Stomach (tissue), 4 donors: ENCODE measurements at regions not wholly inside any gene's neighbourhood (a gene's known extent, or its start where the extent isn't known, plus 50 kb on each side); places are given as distances from the start of the nearest gene placed in this dataset.

ENCODE experiments used
- EP300 ChIP-seq: sonication (generic); formaldehyde crosslinking; IDR thresholded peaks from one replicate; pipeline ENCODE4 v1.6.1; 2017; ENCODE audit warnings: antibody characterized with exemption
- POLR2A ChIP-seq, 4 donors: fragments of 450-650 bp; IDR thresholded peaks; one replicate each; pipeline ENCODE4 v1.6.1; 2016; ENCODE audit warnings: antibody characterized with exemption in 4 of 4, control low read depth in 2 of 4, mild to moderate bottlenecking in 1 of 4, moderate library complexity in 1 of 4
- POLR2AphosphoS5 ChIP-seq, 3 donors: sonication (generic); formaldehyde crosslinking; IDR thresholded peaks; one replicate each; pipeline ENCODE4 v1.6.1; 2016; ENCODE audit warnings: antibody characterized with exemption in 3 of 3
- TF ChIP-seq, protein P1 (sequence below), 7 experiments: fragments of 450-650 bp in 4 of 7; fragments of 200-600 bp in 3 of 7; sonication (generic) in 3 of 7; IDR thresholded peaks; one replicate each; pipeline ENCODE4 v1.5.1; 2016 to 2019; ENCODE audit warnings: antibody characterized with exemption in 7 of 7, control low read depth in 2 of 7, mild to moderate bottlenecking in 1 of 7

DNA sequence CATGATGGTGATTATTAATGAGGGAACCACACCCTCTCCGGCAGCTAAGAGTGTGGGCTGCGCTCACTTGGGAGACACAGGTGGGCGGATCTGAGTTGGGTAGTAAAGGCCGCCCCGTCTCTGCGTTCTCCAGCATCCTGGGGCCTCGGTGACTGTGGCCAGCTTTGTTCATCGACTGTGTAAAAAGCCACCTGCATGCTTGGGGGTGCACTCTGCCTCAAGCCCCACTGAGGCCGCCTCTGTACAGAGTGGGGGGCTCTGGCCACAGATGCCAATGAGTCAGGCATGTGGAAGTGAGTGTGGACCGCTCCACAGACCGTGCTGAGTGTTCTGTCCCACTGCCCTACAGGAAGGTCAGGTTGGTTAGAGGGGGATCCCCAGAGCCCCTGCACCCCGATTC, 192.7 kb downstream of the SHANK2 start:
- TF ChIP-seq, protein P1, sequence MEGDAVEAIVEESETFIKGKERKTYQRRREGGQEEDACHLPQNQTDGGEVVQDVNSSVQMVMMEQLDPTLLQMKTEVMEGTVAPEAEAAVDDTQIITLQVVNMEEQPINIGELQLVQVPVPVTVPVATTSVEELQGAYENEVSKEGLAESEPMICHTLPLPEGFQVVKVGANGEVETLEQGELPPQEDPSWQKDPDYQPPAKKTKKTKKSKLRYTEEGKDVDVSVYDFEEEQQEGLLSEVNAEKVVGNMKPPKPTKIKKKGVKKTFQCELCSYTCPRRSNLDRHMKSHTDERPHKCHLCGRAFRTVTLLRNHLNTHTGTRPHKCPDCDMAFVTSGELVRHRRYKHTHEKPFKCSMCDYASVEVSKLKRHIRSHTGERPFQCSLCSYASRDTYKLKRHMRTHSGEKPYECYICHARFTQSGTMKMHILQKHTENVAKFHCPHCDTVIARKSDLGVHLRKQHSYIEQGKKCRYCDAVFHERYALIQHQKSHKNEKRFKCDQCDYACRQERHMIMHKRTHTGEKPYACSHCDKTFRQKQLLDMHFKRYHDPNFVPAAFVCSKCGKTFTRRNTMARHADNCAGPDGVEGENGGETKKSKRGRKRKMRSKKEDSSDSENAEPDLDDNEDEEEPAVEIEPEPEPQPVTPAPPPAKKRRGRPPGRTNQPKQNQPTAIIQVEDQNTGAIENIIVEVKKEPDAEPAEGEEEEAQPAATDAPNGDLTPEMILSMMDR (IDR thresholded peaks at IDR 0.05) = no peak
- no peak for TF ChIP-seq POLR2A (IDR thresholded peaks at IDR 0.05)
- no peak for TF ChIP-seq POLR2AphosphoS5 (IDR thresholded peaks at IDR 0.05)
- no peak for TF ChIP-seq EP300
